H9 (cell line): ENCODE measurements at regions not wholly inside any gene's neighbourhood (a gene's known extent, or its start where the extent isn't known, plus 50 kb on each side); places are given as distances from the start of the nearest gene placed in this dataset.

ENCODE experiments used
- DNase-seq: peaks from one replicate; pipeline ENCODE4 v3.0.0-alpha.2; 2017
- H2AFZ ChIP-seq: one replicate; pipeline ENCODE4 v1.6.1; 2013; ENCODE audit warnings: mild to moderate bottlenecking, low read length, control low read depth, moderate library complexity
- H2AK5ac ChIP-seq: 2 replicates; pipeline ENCODE4 v1.6.1; 2013; ENCODE audit warnings: low read length, control low read depth, mixed read lengths; ENCODE audit not compliant: insufficient read length
- H2BK120ac ChIP-seq: one replicate; pipeline ENCODE4 v1.6.1; 2013; ENCODE audit warnings: low read depth, mild to moderate bottlenecking, low read length, control low read depth, inconsistent platforms; ENCODE audit not compliant: poor library complexity, severe bottlenecking
- H2BK12ac ChIP-seq: 2 replicates; pipeline ENCODE4 v1.6.1; 2013; ENCODE audit warnings: low read length, control low read depth, mixed read lengths, low read depth; ENCODE audit not compliant: insufficient read length
- H2BK15ac ChIP-seq: 2 replicates; pipeline ENCODE4 v1.6.1; 2013; ENCODE audit warnings: low read depth, low read length, control low read depth
- H2BK20ac ChIP-seq: one replicate; pipeline ENCODE4 v1.6.1; 2013; ENCODE audit warnings: low read depth, mild to moderate bottlenecking, low read length, control low read depth, inconsistent platforms; ENCODE audit not compliant: poor library complexity, severe bottlenecking
- H2BK5ac ChIP-seq: 2 replicates; pipeline ENCODE4 v1.6.1; 2013; ENCODE audit warnings: low read length, control low read depth, mixed read lengths; ENCODE audit not compliant: insufficient read length
- H3K14ac ChIP-seq: 2 replicates; pipeline ENCODE4 v1.6.1; 2013; ENCODE audit warnings: low read length, control low read depth; ENCODE audit not compliant: insufficient read depth
- H3K18ac ChIP-seq: 2 replicates; pipeline ENCODE4 v1.6.1; 2013; ENCODE audit warnings: low read depth, mild to moderate bottlenecking, mixed read lengths, low read length, control low read depth; ENCODE audit not compliant: insufficient read length
- H3K23ac ChIP-seq: 2 replicates; pipeline ENCODE4 v1.6.1; 2013; ENCODE audit warnings: low read length, control low read depth, mixed read lengths, low read depth; ENCODE audit not compliant: insufficient read length
- H3K23me2 ChIP-seq: 2 replicates; pipeline ENCODE4 v1.6.1; 2013; ENCODE audit warnings: low read depth, mild to moderate bottlenecking, mixed read lengths, low read length, control low read depth; ENCODE audit not compliant: insufficient read length, poor library complexity, severe bottlenecking
- H3K27ac ChIP-seq: 2 replicates; pipeline ENCODE4 v1.5.1; 2013; ENCODE audit warnings: low read length, control low read depth, mixed read lengths, low read depth; ENCODE audit not compliant: insufficient read length
- H3K27me3 ChIP-seq: 2 replicates; pipeline ENCODE4 v1.6.1; 2013; ENCODE audit warnings: low read length, control low read depth, inconsistent platforms; ENCODE audit not compliant: insufficient read depth
- H3K4ac ChIP-seq: 2 replicates; pipeline ENCODE4 v1.6.1; 2013; ENCODE audit warnings: low read depth, mild to moderate bottlenecking, control low read depth, inconsistent platforms, low read length, moderate library complexity
- H3K4me1 ChIP-seq: 2 replicates; pipeline ENCODE4 v1.6.1; 2013; ENCODE audit warnings: low read length, control low read depth, inconsistent platforms; ENCODE audit not compliant: insufficient read depth
- H3K4me2 ChIP-seq: 2 replicates; pipeline ENCODE4 v1.6.1; 2013; ENCODE audit warnings: low read length, control low read depth, mixed read lengths; ENCODE audit not compliant: insufficient read length, insufficient read depth
- H3K56ac ChIP-seq: 2 replicates; pipeline ENCODE4 v1.6.1; 2013; ENCODE audit warnings: low read depth, mild to moderate bottlenecking, mixed read lengths, low read length, control low read depth; ENCODE audit not compliant: insufficient read length
- H3K79me1 ChIP-seq: 2 replicates; pipeline ENCODE4 v1.6.1; 2013; ENCODE audit warnings: low read depth, mild to moderate bottlenecking, moderate library complexity, low read length, control low read depth, inconsistent platforms; ENCODE audit not compliant: insufficient read depth, poor library complexity, severe bottlenecking
- H3K79me2 ChIP-seq: 2 replicates; pipeline ENCODE4 v1.6.1; 2013; ENCODE audit warnings: low read length, control low read depth, inconsistent platforms; ENCODE audit not compliant: insufficient read depth
- H3K9ac ChIP-seq: 2 replicates; pipeline ENCODE4 v1.6.1; 2013; ENCODE audit warnings: low read length, control low read depth, mixed read lengths; ENCODE audit not compliant: insufficient read length; ENCODE audit errors: extremely low read depth
- H3K9me3 ChIP-seq: one replicate; pipeline ENCODE4 v1.6.1; 2013; ENCODE audit warnings: low read depth, low read length, inconsistent platforms; ENCODE audit not compliant: control insufficient read depth
- H3T11ph ChIP-seq: one replicate; pipeline ENCODE4 v1.6.1; 2013; ENCODE audit warnings: mild to moderate bottlenecking, low read length, control low read depth, inconsistent platforms
- H4K20me1 ChIP-seq: one replicate; pipeline ENCODE4 v1.6.1; 2013; ENCODE audit not compliant: control insufficient read depth, insufficient read length, insufficient read depth
- H4K5ac ChIP-seq: 2 replicates; pipeline ENCODE4 v1.6.1; 2013; ENCODE audit warnings: low read depth, mild to moderate bottlenecking, mixed read lengths, low read length, control low read depth; ENCODE audit not compliant: insufficient read length
- H4K8ac ChIP-seq: replicated peaks from 2 replicates; pipeline ENCODE4 v1.6.1; 2013; ENCODE audit warnings: low read length, control low read depth, mixed read lengths, low read depth; ENCODE audit not compliant: insufficient read length
- H4K91ac ChIP-seq: 2 replicates; pipeline ENCODE4 v1.6.1; 2013; ENCODE audit warnings: low read depth, mild to moderate bottlenecking, moderate library complexity, mixed read lengths, low read length, control low read depth; ENCODE audit not compliant: insufficient read length
- H3K27ac Mint-ChIP-seq, 3 experiments: 2 replicates in 2 of 3; 3 replicates in 1 of 3; pipeline ENCODE4 v1.8.0; 2020 to 2021; ENCODE audit warnings: mixed read lengths in 3 of 3, mild to moderate bottlenecking in 1 of 3, moderate library complexity in 1 of 3
- H3K27me3 Mint-ChIP-seq: 2 replicates; pipeline ENCODE4 v1.8.0; 2021; ENCODE audit warnings: low read depth, mild to moderate bottlenecking, moderate library complexity, mixed read lengths
- H3K36me3 Mint-ChIP-seq, 3 experiments: 2 replicates in 2 of 3; 3 replicates in 1 of 3; pipeline ENCODE4 v1.8.0; 2020 to 2021; ENCODE audit warnings: low read depth in 3 of 3, mixed read lengths in 3 of 3; ENCODE audit not compliant: insufficient read depth in 1 of 3
- H3K4me1 Mint-ChIP-seq, 2 experiments: 2 replicates each; pipeline ENCODE4 v1.8.0; 2020; ENCODE audit warnings: mixed read lengths in 2 of 2
- H3K4me3 Mint-ChIP-seq, 2 experiments: 2 replicates in 1 of 2; 3 replicates in 1 of 2; pipeline ENCODE4 v1.8.0; 2020 to 2021; ENCODE audit warnings: mild to moderate bottlenecking in 2 of 2, mixed read lengths in 2 of 2, moderate library complexity in 1 of 2
- H3K9me3 Mint-ChIP-seq, 2 experiments: 2 replicates in 1 of 2; 3 replicates in 1 of 2; pipeline ENCODE4 v1.8.0; 2020; ENCODE audit warnings: mild to moderate bottlenecking in 2 of 2, mixed read lengths in 2 of 2, moderate library complexity in 1 of 2
- CTCF ChIP-seq: fragments of 200-600 bp; sonication (generic); conservative IDR thresholded peaks from 3 replicates; pipeline ENCODE4 v1.8.0; 2021; ENCODE audit warnings: antibody characterized with exemption, mild to moderate bottlenecking
- WGBS: extraction: QIAGEN DNeasy Blood & Tissue Kit; methylation state at CpG from one replicate; pipeline ENCODE4 v1.1.7; 2013; ENCODE audit warnings: missing lambda C conversion rate, low lambda C conversion rate, mixed read lengths; ENCODE audit not compliant: insufficient read length; ENCODE audit errors: extremely low coverage; 5-methylcytosine and 5-hydroxymethylcytosine counted together

- Mint-ChIP-seq H3K36me3 (no peaks in the 10 kb centered on the region; a peak in 1 of 7 replicates), H3K9me3 (no peaks in the 10 kb centered on the region), H3K27ac (no peak overlapping the region), H3K4me1 (peaks cover 3 to 4% of the 10 kb centered on the region in 2 experiments; a peak in 2 of 4 replicates), H3K27me3 (peaks cover 3% of the 10 kb centered on the region; the same call in 1 of the 2 replicates), H3K4me3 (no peak overlapping the region)
- no peak overlapping the region for H4K5ac ChIP-seq
- H3K56ac ChIP-seq, result no peak overlapping the region
- no peak for DNase-seq
- no peak overlapping the region for H3K4me2 ChIP-seq
- no peak overlapping the region for H3K4ac ChIP-seq
- H2BK20ac ChIP-seq, result no peak overlapping the region
- no peak overlapping the region for H2AK5ac ChIP-seq
- H3K9me3 ChIP-seq, result no peaks in the 10 kb centered on the region
- no peak overlapping the region for H3K27ac ChIP-seq
- TF ChIP-seq CTCF, result no peak
- no peak overlapping the region for H3K23ac ChIP-seq
- no peak overlapping the region for H4K8ac ChIP-seq
- no peak overlapping the region for H3T11ph ChIP-seq
- H3K79me1 ChIP-seq, result no peaks in the 10 kb centered on the region
- no peak overlapping the region for H2AFZ ChIP-seq
- no peak overlapping the region for H2BK15ac ChIP-seq
- no peak overlapping the region for H2BK12ac ChIP-seq
- H3K9ac ChIP-seq, result no peak overlapping the region
- H3K14ac ChIP-seq, result no peak overlapping the region
- H3K79me2 ChIP-seq, result no peaks in the 10 kb centered on the region
- H2BK120ac ChIP-seq, result no peak overlapping the region
- no CpG with 5 or more reads among the region's 3 CpGs for WGBS
- H3K4me1 ChIP-seq, result no peaks in the 10 kb centered on the region
- H4K20me1 ChIP-seq, result no peaks in the 10 kb centered on the region
- H3K27me3 ChIP-seq, result no peaks in the 10 kb centered on the region
- no peak overlapping the region for H2BK5ac ChIP-seq
- no peaks in the 10 kb centered on the region for H3K23me2 ChIP-seq
- no peak overlapping the region for H3K18ac ChIP-seq
- no peak overlapping the region for H4K91ac ChIP-seq
These were observed 129.6 kb downstream of the SEMA6D start for GRCh38 chr15:47846876-47847275.
